Astrocyte of the spinal cord (primary cell): ENCODE measurements at regions not wholly inside any gene's neighbourhood (a gene's known extent, or its start where the extent isn't known, plus 50 kb on each side); places are given as distances from the start of the nearest gene placed in this dataset.
A peak's percentile ranks its signal among the peaks of the same experiment; 100 is the strongest.

Source experiments
- DNase-seq: peaks from one replicate; pipeline ENCODE4 v3.0.0; 2011; ENCODE audit warnings: low read depth, low spot score
- H3K4me3 ChIP-seq: 2 replicates; pipeline ENCODE4 v1.5.1; 2011; ENCODE audit warnings: low read depth, mild to moderate bottlenecking, low read length, moderate library complexity
- CTCF ChIP-seq: IDR thresholded peaks from 2 replicates; pipeline ENCODE4 v1.5.1; 2012; ENCODE audit warnings: low read depth, mild to moderate bottlenecking, low read length, inconsistent platforms
- in situ Hi-C: cut with HindIII; loops from 2 replicates; pipeline ENCODE4 v1.10.0; 2017; ENCODE audit warnings: low sequenced_read_pairs

DNA sequence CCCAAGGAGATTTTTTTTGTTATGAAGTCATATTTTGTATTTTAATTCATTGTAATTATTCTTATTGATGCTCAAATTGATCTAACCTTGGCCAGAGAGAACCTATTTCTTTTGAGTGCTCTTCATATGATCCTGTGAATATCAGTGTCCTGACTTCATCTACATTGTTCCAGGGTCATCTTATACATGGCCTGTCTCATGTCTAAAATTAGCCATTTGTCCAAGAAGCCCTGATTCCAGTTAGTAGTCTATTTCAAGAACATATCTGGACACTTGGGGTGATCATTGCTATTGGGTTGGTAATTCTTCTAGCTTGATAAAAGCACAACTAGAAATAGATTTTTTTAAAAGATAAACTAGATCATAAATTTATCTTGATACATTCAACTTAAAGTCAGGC is 266.2 kb downstream of the SPRY1 start:
- no peak for DNase-seq
- TF ChIP-seq CTCF, result no peak
- in situ Hi-C loops, result no loop called here

GRCh38 chr4:123666486-123666885 is 269.9 kb downstream of the SPRY1 start:
- no peak overlapping the region for H3K4me3 ChIP-seq
- no peak for DNase-seq
- TF ChIP-seq CTCF, result no peak
- in situ Hi-C loops, result no loop called here

More for the DNA sequence above, 266.2 kb downstream of the SPRY1 start:
- H3K4me3 ChIP-seq, result no peak overlapping the region

GRCh38 chr4:123667496-123667895 is 270.9 kb downstream of the SPRY1 start:
- in situ Hi-C loops, result no loop called here
- no peak for TF ChIP-seq CTCF
- H3K4me3 ChIP-seq, result no peak overlapping the region
- DNase-seq, result peak; percentile 62

- no peak overlapping the region for H3K4me3 ChIP-seq
- no peak for TF ChIP-seq CTCF
- no peak for DNase-seq
- in situ Hi-C loops, result no loop called here
These were observed 271.4 kb downstream of the SPRY1 start for GRCh38 chr4:123667991-123668390.

DNA sequence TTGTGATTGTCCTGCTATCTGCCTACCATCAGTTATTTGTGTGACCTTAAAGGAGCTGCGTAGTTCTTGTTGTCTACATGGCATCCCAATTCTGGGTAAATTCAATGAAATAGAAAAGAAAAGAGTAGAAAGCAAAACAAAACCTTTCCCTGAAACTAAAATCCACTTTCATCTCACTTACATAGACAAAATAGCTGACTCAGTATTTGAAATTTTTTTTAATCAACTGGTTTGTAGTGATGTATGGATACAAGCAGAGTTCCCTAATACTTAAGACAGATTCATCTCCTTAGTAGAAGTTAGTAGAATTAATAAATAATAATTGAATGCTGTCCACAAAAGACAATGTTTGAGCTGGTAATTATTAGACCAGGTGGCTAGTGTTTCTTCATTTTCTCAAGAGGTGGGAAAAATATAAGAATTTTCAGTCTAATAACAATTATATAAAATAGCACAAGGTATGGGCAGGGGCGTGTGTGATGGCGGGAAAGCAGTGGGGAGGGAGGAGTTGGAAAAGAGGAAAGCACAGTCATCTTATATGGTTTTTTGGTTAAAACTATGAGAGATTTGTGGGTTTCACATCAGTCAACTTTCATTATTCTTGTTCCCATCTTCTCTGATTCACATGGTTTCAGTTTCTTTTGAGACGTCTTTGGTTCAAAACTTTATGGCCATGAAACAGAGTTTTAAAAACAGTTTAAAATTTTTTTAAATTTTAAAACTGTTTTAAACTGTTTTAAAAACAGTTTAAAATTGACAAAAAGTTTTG is 275.2 kb downstream of the SPRY1 start:
- in situ Hi-C loops, result no loop called here
- no peak for DNase-seq

GRCh38 chr4:123672987-123673386 is 276.4 kb downstream of the SPRY1 start:
- in situ Hi-C loops, result no loop called here
- no peak for TF ChIP-seq CTCF
- H3K4me3 ChIP-seq, result no peak overlapping the region
- DNase-seq, result no peak

More for the DNA sequence above, 275.2 kb downstream of the SPRY1 start:
- no peak overlapping the region for H3K4me3 ChIP-seq
- no peak for TF ChIP-seq CTCF

- no peak for TF ChIP-seq CTCF
- in situ Hi-C loops, result no loop called here
These were observed 277.4 kb downstream of the SPRY1 start for GRCh38 chr4:123673971-123674370.

More at GRCh38 chr4:123673971-123674370, 277.4 kb downstream of the SPRY1 start:
- peak; percentile 25 for DNase-seq
- no peak overlapping the region for H3K4me3 ChIP-seq
